Body of pancreas (tissue), 4 donors: ENCODE measurements at regions not wholly inside any gene's neighbourhood (a gene's known extent, or its start where the extent isn't known, plus 50 kb on each side); places are given as distances from the start of the nearest gene placed in this dataset.

Source experiments
- CTCF ChIP-seq, 7 experiments: fragments of 450-650 bp in 4 of 7; fragments of 200-600 bp in 3 of 7; sonication (generic) in 3 of 7; IDR thresholded peaks; one replicate each; pipeline ENCODE4 v1.5.1; 2016 to 2019; ENCODE audit warnings: antibody characterized with exemption in 7 of 7
- POLR2A ChIP-seq, 3 donors: fragments of 450-650 bp; IDR thresholded peaks; one replicate each; pipeline ENCODE4 v1.6.1; 2016; ENCODE audit warnings: antibody characterized with exemption in 3 of 3, mild to moderate bottlenecking in 2 of 3

GRCh38 chr16:64159976-64160375 is 961.9 kb downstream of the CDH11 start:
- TF ChIP-seq POLR2A (IDR thresholded peaks at IDR 0.05), result no peak
- TF ChIP-seq CTCF (IDR thresholded peaks at IDR 0.05), result no peak
